ENCODE measurements at regions not wholly inside any gene's neighbourhood (a gene's known extent, or its start where the extent isn't known, plus 50 kb on each side); places are given as distances from the start of the nearest gene placed in this dataset.
"Not testable (repeated sequence)": the region's sequence is repeated elsewhere in the genome, so short reads cannot be mapped to it uniquely, and the experiment has no call there.

GRCh38 chr2:63721082-63721424, 120.6 kb upstream of the UGP2 start:
- Histone ChIP-seq H3K79me2 (ENCODE audit: insufficient read depth, low read depth, low read length) (no peaks in the 10 kb centered on the region), H3K9me2 (ENCODE audit: insufficient read depth, low read length) (no peaks in the 10 kb centered on the region; the same call in 1 of the 2 replicates), H2AFZ (ENCODE audit: low read length) (no peak overlapping the region), H3K9me3 (ENCODE audit: low read length) (no peaks in the 10 kb centered on the region), H4K20me1 (ENCODE audit: insufficient read depth, low read length) (no peaks in the 10 kb centered on the region), H3K4me2 (ENCODE audit: low read length) (no peak overlapping the region), H3K4me3 (ENCODE audit: low read depth, low read length, poor library complexity, severe bottlenecking) (no peak overlapping the region), H3K4me1 (ENCODE audit: insufficient read depth, low read length, poor library complexity, severe bottlenecking) (no peaks in the 10 kb centered on the region), H3K36me3 (ENCODE audit: insufficient read depth, low read length) (no peaks in the 10 kb centered on the region), H3K27ac (ENCODE audit: low read depth, low read length, poor library complexity, severe bottlenecking) (no peak overlapping the region)
- TF ChIP-seq CTCF (conservative IDR thresholded peaks at IDR 0.05; ENCODE audit: low read length) = no peak
- no peak for TF ChIP-seq EZH2phosphoT487 (IDR thresholded peaks at IDR 0.05; ENCODE audit: borderline replicate concordance, low read depth, low read length)
- intact Hi-C loops (cut with micrococcal nuclease; ENCODE audit: unreplicated experiment) = no loop called here
- ChIA-PET POLR2A (no interaction called here), CTCF (ENCODE audit: unreplicated experiment) (no interaction called here)
- no TSS peak for BruUV-seq (replicated peaks)
- DNase-seq (ENCODE audit: low spot score) = no peak

DNA sequence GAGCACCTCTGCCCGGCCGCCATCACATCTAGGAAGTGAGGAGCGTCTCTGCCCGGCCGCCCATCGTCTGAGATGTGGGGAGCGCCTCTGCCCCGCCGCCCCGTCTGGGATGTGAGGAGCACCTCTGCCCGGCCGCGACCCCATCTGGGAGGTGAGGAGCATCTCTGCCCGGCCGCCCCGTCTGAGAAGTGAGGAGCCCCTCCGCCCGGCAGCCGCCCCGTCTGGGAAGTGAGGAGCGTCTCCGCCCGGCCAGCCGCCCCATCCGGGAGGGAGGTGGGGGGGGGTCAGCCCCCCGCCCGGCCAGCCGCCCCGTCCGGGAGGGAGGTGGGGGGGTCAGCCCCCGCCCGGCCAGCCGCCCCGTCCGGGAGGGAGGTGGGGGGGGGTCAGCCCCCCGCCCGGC, 119.4 kb upstream of the UGP2 start:
- H4K20me1 ChIP-seq (ENCODE audit: insufficient read depth, low read length); H3K36me3 ChIP-seq (ENCODE audit: insufficient read depth, low read length); POLR2A ChIA-PET; H3K9me2 ChIP-seq (ENCODE audit: insufficient read depth, low read length); H2AFZ ChIP-seq (ENCODE audit: low read length); intact Hi-C loops (cut with micrococcal nuclease; ENCODE audit: unreplicated experiment); H3K4me1 ChIP-seq (ENCODE audit: insufficient read depth, low read length, poor library complexity, severe bottlenecking); BruUV-seq (replicated peaks); CTCF ChIA-PET (ENCODE audit: unreplicated experiment); H3K9me3 ChIP-seq (ENCODE audit: low read length); DNase-seq (ENCODE audit: low spot score); H3K79me2 ChIP-seq (ENCODE audit: insufficient read depth, low read depth, low read length); H3K4me2 ChIP-seq (ENCODE audit: low read length); H3K27ac ChIP-seq (ENCODE audit: low read depth, low read length, poor library complexity, severe bottlenecking); H3K4me3 ChIP-seq (ENCODE audit: low read depth, low read length, poor library complexity, severe bottlenecking): not testable (repeated sequence)

DNA sequence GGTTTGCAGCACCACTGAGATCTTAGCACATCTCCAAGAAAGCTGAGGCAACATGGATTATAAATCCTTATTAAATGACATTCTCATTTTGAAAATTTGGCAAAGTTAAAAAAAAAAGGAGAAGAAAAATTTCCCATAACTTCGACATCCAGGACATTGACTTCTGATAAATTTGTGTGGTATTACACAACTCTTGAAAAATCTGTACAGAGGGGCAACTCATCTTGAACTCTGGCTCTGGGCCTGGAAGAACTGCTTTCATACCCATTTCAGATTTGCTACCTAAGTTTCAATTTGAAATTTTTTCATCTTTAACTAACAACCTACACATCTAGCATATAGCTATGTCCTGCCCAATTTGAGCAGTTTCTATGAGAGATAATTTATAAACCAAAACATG, 118.0 kb upstream of the UGP2 start:
- DNase-seq (ENCODE audit: low spot score) = no peak
- Histone ChIP-seq H3K4me1 (ENCODE audit: insufficient read depth, low read length, poor library complexity, severe bottlenecking) (no peaks in the 10 kb centered on the region), H3K4me3 (ENCODE audit: low read depth, low read length, poor library complexity, severe bottlenecking) (no peak overlapping the region), H3K9me3 (ENCODE audit: low read length) (no peaks in the 10 kb centered on the region), H3K4me2 (ENCODE audit: low read length) (no peak overlapping the region), H3K79me2 (ENCODE audit: insufficient read depth, low read depth, low read length) (no peaks in the 10 kb centered on the region), H3K9me2 (ENCODE audit: insufficient read depth, low read length) (no peaks in the 10 kb centered on the region), H3K36me3 (ENCODE audit: insufficient read depth, low read length) (no peaks in the 10 kb centered on the region), H4K20me1 (ENCODE audit: insufficient read depth, low read length) (no peaks in the 10 kb centered on the region), H3K27ac (ENCODE audit: low read depth, low read length, poor library complexity, severe bottlenecking) (no peak overlapping the region), H2AFZ (ENCODE audit: low read length) (no peak overlapping the region)
- no peak for TF ChIP-seq EZH2phosphoT487 (IDR thresholded peaks at IDR 0.05; ENCODE audit: borderline replicate concordance, low read depth, low read length)
- TF ChIP-seq CTCF (conservative IDR thresholded peaks at IDR 0.05; ENCODE audit: low read length) = no peak
- BruUV-seq (replicated peaks) = no TSS peak
- ChIA-PET CTCF (ENCODE audit: unreplicated experiment) (no interaction called here), POLR2A (no interaction called here)
- intact Hi-C loops (cut with micrococcal nuclease; ENCODE audit: unreplicated experiment) = no loop called here

- BruUV-seq (replicated peaks); CTCF ChIA-PET (ENCODE audit: unreplicated experiment); H3K27ac ChIP-seq (ENCODE audit: low read depth, low read length, poor library complexity, severe bottlenecking); H3K9me2 ChIP-seq (ENCODE audit: insufficient read depth, low read length); H3K4me3 ChIP-seq (ENCODE audit: low read depth, low read length, poor library complexity, severe bottlenecking); H3K36me3 ChIP-seq (ENCODE audit: insufficient read depth, low read length); H3K9me3 ChIP-seq (ENCODE audit: low read length); H2AFZ ChIP-seq (ENCODE audit: low read length); H3K4me1 ChIP-seq (ENCODE audit: insufficient read depth, low read length, poor library complexity, severe bottlenecking); intact Hi-C loops (cut with micrococcal nuclease; ENCODE audit: unreplicated experiment); H3K4me2 ChIP-seq (ENCODE audit: low read length); DNase-seq (ENCODE audit: low spot score); POLR2A ChIA-PET; H4K20me1 ChIP-seq (ENCODE audit: insufficient read depth, low read length); H3K79me2 ChIP-seq (ENCODE audit: insufficient read depth, low read depth, low read length): not testable (repeated sequence)
Measured at GRCh38 chr2:63725212-63725611, 116.5 kb upstream of the UGP2 start.

Measured in OCI-LY7 (cell line).